ENCODE measurements at regions not wholly inside any gene's neighbourhood (a gene's known extent, or its start where the extent isn't known, plus 50 kb on each side); places are given as distances from the start of the nearest gene placed in this dataset.
"Not testable (repeated sequence)": the region's sequence is repeated elsewhere in the genome, so short reads cannot be mapped to it uniquely, and the experiment has no call there.

- H3K27ac ChIP-seq (ENCODE audit: low read length), result no peak overlapping the region
- DNase-seq (ENCODE audit: low read depth, low spot score), result no peak
- no peaks in the 10 kb centered on the region for H3K9me3 ChIP-seq (ENCODE audit: control insufficient read depth, insufficient read depth, low read length)
- no peaks in the 10 kb centered on the region for H3K4me1 ChIP-seq (ENCODE audit: control insufficient read depth, insufficient read depth, low read length)
- no CpG with 5 or more reads among the region's 16 CpGs for WGBS (ENCODE audit: insufficient coverage, insufficient read length)
- no peaks in the 10 kb centered on the region for H3K27me3 ChIP-seq (ENCODE audit: control insufficient read depth, insufficient read depth, low read length)
- no peaks in the 10 kb centered on the region for H3K36me3 ChIP-seq (ENCODE audit: control insufficient read depth, insufficient read depth, low read length)
- H3K4me3 ChIP-seq (ENCODE audit: low read length), result no peak overlapping the region
These were observed 237.3 kb downstream of the BCL11B start for GRCh38 chr14:99034711-99035171.

- H3K27ac ChIP-seq (ENCODE audit: low read length), result no peak overlapping the region
- H3K36me3 ChIP-seq (ENCODE audit: control insufficient read depth, insufficient read depth, low read length), result no peaks in the 10 kb centered on the region
- WGBS (ENCODE audit: insufficient coverage, insufficient read length), result no CpG with 5 or more reads among the region's 4 CpGs
- no peak overlapping the region for H3K4me3 ChIP-seq (ENCODE audit: low read length)
- no peaks in the 10 kb centered on the region for H3K9me3 ChIP-seq (ENCODE audit: control insufficient read depth, insufficient read depth, low read length)
- no peak for DNase-seq (ENCODE audit: low read depth, low spot score)
- H3K27me3 ChIP-seq (ENCODE audit: control insufficient read depth, insufficient read depth, low read length), result no peaks in the 10 kb centered on the region
- no peaks in the 10 kb centered on the region for H3K4me1 ChIP-seq (ENCODE audit: control insufficient read depth, insufficient read depth, low read length)
These were observed 236.7 kb downstream of the BCL11B start for GRCh38 chr14:99035268-99035667.

- no peak overlapping the region for H3K4me3 ChIP-seq (ENCODE audit: low read length)
- H3K27me3 ChIP-seq (ENCODE audit: control insufficient read depth, insufficient read depth, low read length), result no peaks in the 10 kb centered on the region
- no peak for DNase-seq (ENCODE audit: low read depth, low spot score)
- H3K4me1 ChIP-seq (ENCODE audit: control insufficient read depth, insufficient read depth, low read length), result no peaks in the 10 kb centered on the region
- WGBS (ENCODE audit: insufficient coverage, insufficient read length), result no CpG with 5 or more reads among the region's 30 CpGs
- no peak overlapping the region for H3K27ac ChIP-seq (ENCODE audit: low read length)
- H3K9me3 ChIP-seq (ENCODE audit: control insufficient read depth, insufficient read depth, low read length), result no peaks in the 10 kb centered on the region
- no peaks in the 10 kb centered on the region for H3K36me3 ChIP-seq (ENCODE audit: control insufficient read depth, insufficient read depth, low read length)
These were observed 236.0 kb downstream of the BCL11B start for GRCh38 chr14:99035712-99036610.

GRCh38 chr14:99036611-99037293, 235.2 kb downstream of the BCL11B start:
- Histone ChIP-seq H3K9me3 (ENCODE audit: control insufficient read depth, insufficient read depth, low read length) (no peaks in the 10 kb centered on the region), H3K36me3 (ENCODE audit: control insufficient read depth, insufficient read depth, low read length) (no peaks in the 10 kb centered on the region), H3K27me3 (ENCODE audit: control insufficient read depth, insufficient read depth, low read length) (no peaks in the 10 kb centered on the region), H3K27ac (ENCODE audit: low read length) (no peak overlapping the region), H3K4me3 (ENCODE audit: low read length) (no peak overlapping the region), H3K4me1 (ENCODE audit: control insufficient read depth, insufficient read depth, low read length) (no peaks in the 10 kb centered on the region)
- no peak for DNase-seq (ENCODE audit: low read depth, low spot score)
- WGBS (ENCODE audit: insufficient coverage, insufficient read length), result no CpG with 5 or more reads among the region's 25 CpGs

- no CpG with 5 or more reads among the region's 1 CpG for WGBS (ENCODE audit: insufficient coverage, insufficient read length)
- H3K36me3 ChIP-seq (ENCODE audit: control insufficient read depth, insufficient read depth, low read length); H3K27me3 ChIP-seq (ENCODE audit: control insufficient read depth, insufficient read depth, low read length); H3K4me1 ChIP-seq (ENCODE audit: control insufficient read depth, insufficient read depth, low read length); DNase-seq (ENCODE audit: low read depth, low spot score); H3K9me3 ChIP-seq (ENCODE audit: control insufficient read depth, insufficient read depth, low read length); H3K4me3 ChIP-seq (ENCODE audit: low read length); H3K27ac ChIP-seq (ENCODE audit: low read length): not testable (repeated sequence)
These were observed 234.7 kb downstream of the BCL11B start for GRCh38 chr14:99037326-99037725.

- WGBS (ENCODE audit: insufficient coverage, insufficient read length), result no CpG with 5 or more reads among the region's 10 CpGs
- no peaks in the 10 kb centered on the region for H3K4me1 ChIP-seq (ENCODE audit: control insufficient read depth, insufficient read depth, low read length)
- H3K9me3 ChIP-seq (ENCODE audit: control insufficient read depth, insufficient read depth, low read length), result no peaks in the 10 kb centered on the region
- no peak overlapping the region for H3K27ac ChIP-seq (ENCODE audit: low read length)
- no peak for DNase-seq (ENCODE audit: low read depth, low spot score)
- H3K27me3 ChIP-seq (ENCODE audit: control insufficient read depth, insufficient read depth, low read length), result no peaks in the 10 kb centered on the region
- H3K4me3 ChIP-seq (ENCODE audit: low read length), result no peak overlapping the region
- no peaks in the 10 kb centered on the region for H3K36me3 ChIP-seq (ENCODE audit: control insufficient read depth, insufficient read depth, low read length)
These were observed 234.1 kb downstream of the BCL11B start for GRCh38 chr14:99037777-99038430.

GRCh38 chr14:99038431-99038820, 233.6 kb downstream of the BCL11B start:
- DNase-seq (ENCODE audit: low read depth, low spot score), result no peak
- no peaks in the 10 kb centered on the region for H3K27me3 ChIP-seq (ENCODE audit: control insufficient read depth, insufficient read depth, low read length)
- no peaks in the 10 kb centered on the region for H3K36me3 ChIP-seq (ENCODE audit: control insufficient read depth, insufficient read depth, low read length)
- no peaks in the 10 kb centered on the region for H3K9me3 ChIP-seq (ENCODE audit: control insufficient read depth, insufficient read depth, low read length)
- no peaks in the 10 kb centered on the region for H3K4me1 ChIP-seq (ENCODE audit: control insufficient read depth, insufficient read depth, low read length)
- no peak overlapping the region for H3K27ac ChIP-seq (ENCODE audit: low read length)
- WGBS (ENCODE audit: insufficient coverage, insufficient read length), result no CpG with 5 or more reads among the region's 4 CpGs
- no peak overlapping the region for H3K4me3 ChIP-seq (ENCODE audit: low read length)

- no peak for DNase-seq (ENCODE audit: low read depth, low spot score)
- no peaks in the 10 kb centered on the region for H3K9me3 ChIP-seq (ENCODE audit: control insufficient read depth, insufficient read depth, low read length)
- no CpG with 5 or more reads among the region's 12 CpGs for WGBS (ENCODE audit: insufficient coverage, insufficient read length)
- no peak overlapping the region for H3K4me3 ChIP-seq (ENCODE audit: low read length)
- H3K27me3 ChIP-seq (ENCODE audit: control insufficient read depth, insufficient read depth, low read length), result no peaks in the 10 kb centered on the region
- no peaks in the 10 kb centered on the region for H3K4me1 ChIP-seq (ENCODE audit: control insufficient read depth, insufficient read depth, low read length)
- H3K27ac ChIP-seq (ENCODE audit: low read length), result no peak overlapping the region
- H3K36me3 ChIP-seq (ENCODE audit: control insufficient read depth, insufficient read depth, low read length), result no peaks in the 10 kb centered on the region
These were observed 232.5 kb downstream of the BCL11B start for GRCh38 chr14:99039331-99040041.

- no peak overlapping the region for H3K4me3 ChIP-seq (ENCODE audit: low read length)
- H3K9me3 ChIP-seq (ENCODE audit: control insufficient read depth, insufficient read depth, low read length), result no peaks in the 10 kb centered on the region
- H3K27me3 ChIP-seq (ENCODE audit: control insufficient read depth, insufficient read depth, low read length), result no peaks in the 10 kb centered on the region
- H3K27ac ChIP-seq (ENCODE audit: low read length), result no peak overlapping the region
- WGBS (ENCODE audit: insufficient coverage, insufficient read length), result no CpG with 5 or more reads among the region's 18 CpGs
- H3K36me3 ChIP-seq (ENCODE audit: control insufficient read depth, insufficient read depth, low read length), result no peaks in the 10 kb centered on the region
- no peaks in the 10 kb centered on the region for H3K4me1 ChIP-seq (ENCODE audit: control insufficient read depth, insufficient read depth, low read length)
- DNase-seq (ENCODE audit: low read depth, low spot score), result no peak
These were observed 231.9 kb downstream of the BCL11B start for GRCh38 chr14:99040052-99040451.

- no peaks in the 10 kb centered on the region for H3K9me3 ChIP-seq (ENCODE audit: control insufficient read depth, insufficient read depth, low read length)
- H3K4me3 ChIP-seq (ENCODE audit: low read length), result no peak overlapping the region
- WGBS (ENCODE audit: insufficient coverage, insufficient read length), result no CpG with 5 or more reads among the region's 17 CpGs
- no peaks in the 10 kb centered on the region for H3K36me3 ChIP-seq (ENCODE audit: control insufficient read depth, insufficient read depth, low read length)
- H3K27me3 ChIP-seq (ENCODE audit: control insufficient read depth, insufficient read depth, low read length), result no peaks in the 10 kb centered on the region
- no peak overlapping the region for H3K27ac ChIP-seq (ENCODE audit: low read length)
- H3K4me1 ChIP-seq (ENCODE audit: control insufficient read depth, insufficient read depth, low read length), result no peaks in the 10 kb centered on the region
- DNase-seq (ENCODE audit: low read depth, low spot score), result no peak
These were observed 231.3 kb downstream of the BCL11B start for GRCh38 chr14:99040711-99041110.
